ENCODE measurements at regions not wholly inside any gene's neighbourhood (a gene's known extent, or its start where the extent isn't known, plus 50 kb on each side); places are given as distances from the start of the nearest gene placed in this dataset.

DNA sequence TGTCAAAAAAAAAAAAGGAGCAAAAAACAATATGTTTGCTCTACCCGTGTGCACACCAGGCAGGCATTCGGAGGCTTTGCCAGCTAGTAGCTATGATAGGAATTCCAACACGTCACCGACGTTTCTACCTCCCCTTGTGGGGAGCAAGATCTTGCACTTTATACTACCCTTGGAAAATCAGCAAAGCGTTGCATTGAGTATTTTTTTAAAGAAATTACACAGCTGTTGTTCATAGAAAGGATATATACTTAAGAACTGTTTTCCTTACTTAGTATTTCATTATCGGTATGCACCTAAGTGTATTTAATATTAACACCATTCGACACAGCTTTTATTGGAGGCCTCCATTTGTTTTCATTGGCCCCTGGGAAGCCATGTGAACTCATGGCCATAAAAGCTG lies 159.9 kb upstream of the MGMT start:
- no peak overlapping the region for H3K4me3 ChIP-seq
- peaks cover 0 to 8% (median 0%) of the 10 kb centered on the region in 12 donors for H3K4me1 ChIP-seq
- no peak for TF ChIP-seq POLR2A (IDR thresholded peaks at IDR 0.05)
- TF ChIP-seq, protein P1, sequence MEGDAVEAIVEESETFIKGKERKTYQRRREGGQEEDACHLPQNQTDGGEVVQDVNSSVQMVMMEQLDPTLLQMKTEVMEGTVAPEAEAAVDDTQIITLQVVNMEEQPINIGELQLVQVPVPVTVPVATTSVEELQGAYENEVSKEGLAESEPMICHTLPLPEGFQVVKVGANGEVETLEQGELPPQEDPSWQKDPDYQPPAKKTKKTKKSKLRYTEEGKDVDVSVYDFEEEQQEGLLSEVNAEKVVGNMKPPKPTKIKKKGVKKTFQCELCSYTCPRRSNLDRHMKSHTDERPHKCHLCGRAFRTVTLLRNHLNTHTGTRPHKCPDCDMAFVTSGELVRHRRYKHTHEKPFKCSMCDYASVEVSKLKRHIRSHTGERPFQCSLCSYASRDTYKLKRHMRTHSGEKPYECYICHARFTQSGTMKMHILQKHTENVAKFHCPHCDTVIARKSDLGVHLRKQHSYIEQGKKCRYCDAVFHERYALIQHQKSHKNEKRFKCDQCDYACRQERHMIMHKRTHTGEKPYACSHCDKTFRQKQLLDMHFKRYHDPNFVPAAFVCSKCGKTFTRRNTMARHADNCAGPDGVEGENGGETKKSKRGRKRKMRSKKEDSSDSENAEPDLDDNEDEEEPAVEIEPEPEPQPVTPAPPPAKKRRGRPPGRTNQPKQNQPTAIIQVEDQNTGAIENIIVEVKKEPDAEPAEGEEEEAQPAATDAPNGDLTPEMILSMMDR (IDR thresholded peaks at IDR 0.05), result no peak
- ATAC-seq (no peak), DNase-seq (no peak)
- intact Hi-C loops (cut with DNase I), result no loop called here
- no peaks in the 10 kb centered on the region for H3K36me3 ChIP-seq
- no peaks in the 10 kb centered on the region for H3K27me3 ChIP-seq
- 56 to 63% (median 59%) methylated on average over 8 of the region's 8 CpGs for WGBS, 4 donors
- H3K27ac ChIP-seq, result no peak overlapping the region
- peaks cover 0 to 16% (median 0%) of the 10 kb centered on the region in 12 donors for H3K9me3 ChIP-seq

DNA sequence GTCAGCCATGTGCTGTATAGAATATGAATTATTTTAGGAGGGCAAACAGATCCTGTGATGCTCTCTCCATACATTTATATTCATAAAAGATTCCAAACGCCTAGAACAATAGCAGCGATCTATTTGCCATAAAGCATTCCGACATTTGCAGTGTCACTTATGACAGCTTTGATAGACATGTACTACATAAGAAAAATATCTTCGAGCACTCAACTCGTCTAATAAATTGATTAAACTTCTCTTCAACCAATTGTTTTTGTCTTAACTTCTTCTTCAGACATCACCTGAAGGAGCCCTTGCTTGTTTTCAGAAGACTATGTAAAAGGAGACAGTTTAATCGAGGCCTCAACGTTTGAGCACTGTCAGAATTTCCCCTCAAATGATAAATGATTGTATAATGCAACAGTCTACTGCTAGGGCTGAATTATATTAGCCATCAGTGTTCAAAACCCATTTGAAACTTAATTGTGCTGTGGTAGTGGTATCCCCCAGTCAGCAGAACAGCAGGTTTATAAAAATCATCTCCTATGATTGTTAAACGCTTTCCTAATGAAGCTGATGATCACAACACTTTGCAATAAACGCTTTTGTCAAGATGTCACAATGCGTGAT lies 158.0 kb upstream of the MGMT start:
- no peak for TF ChIP-seq POLR2A (IDR thresholded peaks at IDR 0.05)
- TF ChIP-seq, protein P1 (IDR thresholded peaks at IDR 0.05), result no peak
- H3K4me1 ChIP-seq, result peaks cover 0 to 8% (median 0%) of the 10 kb centered on the region in 12 donors
- intact Hi-C loops (cut with DNase I), result no loop called here
- no peaks in the 10 kb centered on the region for H3K27me3 ChIP-seq
- no peak overlapping the region for H3K27ac ChIP-seq
- no peak for ATAC-seq
- H3K9me3 ChIP-seq, result peaks cover 0 to 5% (median 0%) of the 10 kb centered on the region in 12 donors
- 85 to 96% (median 92%) methylated on average over 10 of the region's 10 CpGs for WGBS, 4 donors
- no peak for DNase-seq
- H3K4me3 ChIP-seq, result no peak overlapping the region
- H3K36me3 ChIP-seq, result no peaks in the 10 kb centered on the region

DNA sequence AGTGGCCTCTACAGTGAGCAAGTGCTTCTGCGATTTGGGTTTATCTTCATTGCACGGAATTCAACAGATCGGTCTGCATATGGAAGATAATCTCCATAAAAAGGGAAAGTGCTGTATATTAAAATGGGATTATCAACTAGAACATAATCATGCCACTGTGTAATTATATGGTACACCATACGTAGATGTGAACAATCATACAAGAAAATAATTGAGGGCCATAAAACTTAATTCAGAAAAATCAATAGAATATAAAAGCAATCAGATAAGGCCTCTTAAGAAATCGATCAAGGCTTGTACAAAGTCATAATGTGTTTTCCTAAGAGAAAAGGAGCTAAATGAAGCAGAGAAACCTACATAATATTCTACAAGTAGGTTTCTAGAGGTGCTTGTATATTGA lies 157.5 kb upstream of the MGMT start:
- H3K4me3 ChIP-seq, result no peak overlapping the region
- ATAC-seq (no peak), DNase-seq (no peak)
- 95 to 98% (median 96%) methylated on average over 5 of the region's 5 CpGs for WGBS, 4 donors
- peaks cover 0 to 8% (median 0%) of the 10 kb centered on the region in 12 donors for H3K4me1 ChIP-seq
- H3K9me3 ChIP-seq, result no peaks in the 10 kb centered on the region
- H3K27me3 ChIP-seq, result no peaks in the 10 kb centered on the region
- H3K27ac ChIP-seq, result no peak overlapping the region
- no peak for TF ChIP-seq POLR2A (IDR thresholded peaks at IDR 0.05)
- TF ChIP-seq, protein P1 (IDR thresholded peaks at IDR 0.05), result no peak
- intact Hi-C loops (cut with DNase I), result no loop called here
- no peaks in the 10 kb centered on the region for H3K36me3 ChIP-seq

DNA sequence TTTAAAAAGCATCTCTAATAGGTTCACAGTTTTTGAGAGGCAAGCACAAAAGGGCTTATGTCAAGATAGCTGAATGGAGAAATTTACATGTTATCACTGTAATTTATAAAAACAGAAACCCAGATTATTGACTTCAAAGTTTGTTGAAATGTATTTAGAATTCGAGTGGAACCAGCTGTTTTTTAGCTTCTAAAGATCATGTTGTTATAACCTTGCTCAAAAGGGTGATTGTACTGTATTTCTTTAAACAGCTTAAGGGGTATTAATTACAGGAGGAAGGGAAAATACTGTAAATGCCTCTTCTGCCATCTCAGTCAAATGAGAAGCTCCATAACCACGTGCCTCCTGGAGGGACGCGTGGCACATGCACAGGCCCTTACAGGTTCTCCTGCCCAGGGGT lies 156.2 kb upstream of the MGMT start:
- Histone ChIP-seq H3K9me3 (peaks cover 0 to 9% (median under 1%) of the 10 kb centered on the region in 12 donors), H3K27me3 (no peaks in the 10 kb centered on the region), H3K4me1 (peaks cover 0 to 8% (median 0%) of the 10 kb centered on the region in 12 donors), H3K36me3 (no peaks in the 10 kb centered on the region), H3K4me3 (no peak overlapping the region), H3K27ac (no peak overlapping the region)
- WGBS, 4 donors, result 70 to 81% (median 74%) methylated on average over 4 of the region's 4 CpGs
- TF ChIP-seq, protein P1 (IDR thresholded peaks at IDR 0.05), result no peak
- no peak for TF ChIP-seq POLR2A (IDR thresholded peaks at IDR 0.05)
- ATAC-seq (no peak), DNase-seq (no peak)
- intact Hi-C loops (cut with DNase I), result no loop called here
